Neural progenitor cell (in vitro differentiated cells): ENCODE measurements at regions not wholly inside any gene's neighbourhood (a gene's known extent, or its start where the extent isn't known, plus 50 kb on each side); places are given as distances from the start of the nearest gene placed in this dataset.

ENCODE experiments used
- DNase-seq: peaks from one replicate; pipeline ENCODE4 v3.0.0-alpha.2; 2016; ENCODE audit warnings: low spot score
- H2AFZ ChIP-seq: fragments of 200-600 bp; sonication (generic); replicated peaks from 2 replicates; pipeline ENCODE4 v1.6.1; 2016; ENCODE audit warnings: antibody characterized with exemption
- H3F3A ChIP-seq: fragments of 200-600 bp; sonication (generic); 2 replicates; pipeline ENCODE4 v1.6.1; 2016; ENCODE audit warnings: antibody characterized with exemption, low read depth
- H3K27ac ChIP-seq: fragments of 200-600 bp; sonication (generic); 2 replicates; pipeline ENCODE4 v1.5.1; 2016; ENCODE audit warnings: mild to moderate bottlenecking
- H3K27me3 ChIP-seq: fragments of 200-600 bp; sonication (generic); 2 replicates; pipeline ENCODE4 v1.6.1; 2016; ENCODE audit warnings: mild to moderate bottlenecking, moderate library complexity
- H3K36me3 ChIP-seq: fragments of 200-600 bp; sonication (generic); 2 replicates; pipeline ENCODE4 v1.5.1; 2016
- H3K4me1 ChIP-seq: fragments of 200-600 bp; sonication (generic); 2 replicates; pipeline ENCODE4 v1.6.1; 2016; ENCODE audit warnings: mixed run types
- H3K4me2 ChIP-seq: fragments of 200-600 bp; sonication (generic); 2 replicates; pipeline ENCODE4 v1.6.1; 2016
- H3K4me3 ChIP-seq: fragments of 200-600 bp; sonication (generic); 2 replicates; pipeline ENCODE4 v1.5.1; 2016
- H3K79me2 ChIP-seq: fragments of 200-600 bp; sonication (generic); 2 replicates; pipeline ENCODE4 v1.6.1; 2016; ENCODE audit warnings: low read depth
- H3K9ac ChIP-seq: fragments of 200-600 bp; sonication (generic); 2 replicates; pipeline ENCODE4 v1.6.1; 2016
- H3K9me3 ChIP-seq: fragments of 200-600 bp; sonication (generic); 2 replicates; pipeline ENCODE4 v1.5.1; 2016; ENCODE audit warnings: low read depth
- H4K20me1 ChIP-seq: fragments of 200-600 bp; sonication (generic); 2 replicates; pipeline ENCODE4 v1.6.1; 2016; ENCODE audit warnings: low read depth
- H3K27ac Mint-ChIP-seq: 3 replicates; pipeline ENCODE4 v1.8.0; 2021; ENCODE audit warnings: mixed read lengths
- H3K27me3 Mint-ChIP-seq: 2 replicates; pipeline ENCODE4 v1.8.0; 2022; ENCODE audit warnings: low read depth, mild to moderate bottlenecking, inconsistent platforms, moderate library complexity, mixed read lengths; ENCODE audit not compliant: insufficient read depth
- H3K36me3 Mint-ChIP-seq: 3 replicates; pipeline ENCODE4 v1.8.0; 2021; ENCODE audit warnings: mixed read lengths
- H3K4me1 Mint-ChIP-seq: 3 replicates; pipeline ENCODE4 v1.8.0; 2021; ENCODE audit warnings: mixed read lengths
- H3K4me3 Mint-ChIP-seq: 3 replicates; pipeline ENCODE4 v1.8.0; 2021; ENCODE audit warnings: mild to moderate bottlenecking, moderate library complexity, mixed read lengths
- H3K9me3 Mint-ChIP-seq: 3 replicates; pipeline ENCODE4 v1.8.0; 2020; ENCODE audit warnings: mixed read lengths
- CTCF ChIP-seq: fragments of 200-600 bp; sonication (generic); IDR thresholded peaks from 2 replicates; pipeline ENCODE4 v1.5.1; 2017; ENCODE audit warnings: antibody characterized with exemption, mild to moderate bottlenecking
- EZH2 ChIP-seq: fragments of 200-600 bp; sonication (generic); IDR thresholded peaks from 2 replicates; pipeline ENCODE4 v1.6.1; 2017; ENCODE audit warnings: antibody characterized with exemption, mild to moderate bottlenecking, moderate library complexity
- EZH2phosphoT487 ChIP-seq: fragments of 200-600 bp; sonication (generic); IDR thresholded peaks from 2 replicates; pipeline ENCODE4 v1.6.1; 2017; ENCODE audit warnings: antibody characterized with exemption

GRCh38 chr4:170497689-170498088 lies 407.9 kb upstream of the AADAT start:
- H3K27me3 ChIP-seq, result no peaks in the 10 kb centered on the region
- no peaks in the 10 kb centered on the region for H3K79me2 ChIP-seq
- TF ChIP-seq CTCF, result no peak
- TF ChIP-seq EZH2, result no peak
- no peak for TF ChIP-seq EZH2phosphoT487
- H3K36me3 ChIP-seq, result no peaks in the 10 kb centered on the region
- no peak overlapping the region for H3K27ac Mint-ChIP-seq
- peaks cover 2% of the 10 kb centered on the region for H3K27me3 Mint-ChIP-seq
- H3K4me1 Mint-ChIP-seq, result no peaks in the 10 kb centered on the region
- no peaks in the 10 kb centered on the region for H3F3A ChIP-seq
- H3K4me3 Mint-ChIP-seq, result no peak overlapping the region
- DNase-seq, result no peak
- H4K20me1 ChIP-seq, result no peaks in the 10 kb centered on the region
- H3K9me3 Mint-ChIP-seq, result peaks cover 3% of the 10 kb centered on the region
- H3K36me3 Mint-ChIP-seq, result no peaks in the 10 kb centered on the region
- H3K4me1 ChIP-seq, result no peaks in the 10 kb centered on the region
- H2AFZ ChIP-seq, result no peak overlapping the region
- H3K4me2 ChIP-seq, result no peak overlapping the region
- H3K9ac ChIP-seq, result no peak overlapping the region
- no peak overlapping the region for H3K27ac ChIP-seq
- H3K4me3 ChIP-seq, result no peak overlapping the region
- no peaks in the 10 kb centered on the region for H3K9me3 ChIP-seq

- Histone ChIP-seq H2AFZ (no peak overlapping the region), H3K36me3 (no peaks in the 10 kb centered on the region), H3K4me3 (no peak overlapping the region), H3K27me3 (no peaks in the 10 kb centered on the region), H3F3A (no peaks in the 10 kb centered on the region), H4K20me1 (no peaks in the 10 kb centered on the region), H3K9ac (no peak overlapping the region), H3K27ac (no peak overlapping the region), H3K4me1 (no peaks in the 10 kb centered on the region), H3K9me3 (no peaks in the 10 kb centered on the region), H3K4me2 (no peak overlapping the region), H3K79me2 (no peaks in the 10 kb centered on the region)
- Mint-ChIP-seq H3K4me3 (no peak overlapping the region), H3K27me3 (peaks cover 2% of the 10 kb centered on the region), H3K36me3 (no peaks in the 10 kb centered on the region), H3K4me1 (no peaks in the 10 kb centered on the region), H3K27ac (no peak overlapping the region), H3K9me3 (peaks cover 3% of the 10 kb centered on the region)
- TF ChIP-seq EZH2phosphoT487 (no peak), EZH2 (no peak), CTCF (no peak)
- peak; percentile 6 for DNase-seq
These were observed 407.4 kb upstream of the AADAT start for GRCh38 chr4:170497112-170497511.

- no peak for DNase-seq
- Mint-ChIP-seq H3K4me1 (no peaks in the 10 kb centered on the region), H3K4me3 (no peak overlapping the region), H3K27ac (no peak overlapping the region), H3K9me3 (peaks cover 3% of the 10 kb centered on the region), H3K36me3 (no peaks in the 10 kb centered on the region), H3K27me3 (no peaks in the 10 kb centered on the region)
- H3K4me1 ChIP-seq, result no peaks in the 10 kb centered on the region
- no peaks in the 10 kb centered on the region for H3F3A ChIP-seq
- H3K79me2 ChIP-seq, result no peaks in the 10 kb centered on the region
- no peak overlapping the region for H3K4me2 ChIP-seq
- no peak for TF ChIP-seq EZH2
- TF ChIP-seq EZH2phosphoT487, result no peak
- TF ChIP-seq CTCF, result no peak
- H3K36me3 ChIP-seq, result no peaks in the 10 kb centered on the region
- H4K20me1 ChIP-seq, result no peaks in the 10 kb centered on the region
- H3K9me3 ChIP-seq, result no peaks in the 10 kb centered on the region
- no peak overlapping the region for H3K27ac ChIP-seq
- no peak overlapping the region for H3K4me3 ChIP-seq
- no peaks in the 10 kb centered on the region for H3K27me3 ChIP-seq
- no peak overlapping the region for H3K9ac ChIP-seq
- H2AFZ ChIP-seq, result no peak overlapping the region
These were observed 402.2 kb upstream of the AADAT start for GRCh38 chr4:170491981-170492380.

- DNase-seq, result no peak
- Histone ChIP-seq H2AFZ (no peak overlapping the region), H3K27me3 (no peaks in the 10 kb centered on the region), H3K27ac (no peak overlapping the region), H3K79me2 (no peaks in the 10 kb centered on the region), H3K4me2 (no peak overlapping the region), H3K9me3 (no peaks in the 10 kb centered on the region), H3K4me1 (no peaks in the 10 kb centered on the region), H3K36me3 (no peaks in the 10 kb centered on the region), H3F3A (no peaks in the 10 kb centered on the region), H3K9ac (no peak overlapping the region), H3K4me3 (no peak overlapping the region), H4K20me1 (no peaks in the 10 kb centered on the region)
- Mint-ChIP-seq H3K4me1 (no peaks in the 10 kb centered on the region), H3K36me3 (no peaks in the 10 kb centered on the region), H3K9me3 (no peaks in the 10 kb centered on the region), H3K27ac (no peak overlapping the region), H3K27me3 (no peaks in the 10 kb centered on the region), H3K4me3 (no peak overlapping the region)
- no peak for TF ChIP-seq EZH2
- no peak for TF ChIP-seq EZH2phosphoT487
- TF ChIP-seq CTCF, result no peak
These were observed 386.6 kb upstream of the AADAT start for GRCh38 chr4:170476351-170476750.
